ENCODE measurements at regions not wholly inside any gene's neighbourhood (a gene's known extent, or its start where the extent isn't known, plus 50 kb on each side); places are given as distances from the start of the nearest gene placed in this dataset.

DNA sequence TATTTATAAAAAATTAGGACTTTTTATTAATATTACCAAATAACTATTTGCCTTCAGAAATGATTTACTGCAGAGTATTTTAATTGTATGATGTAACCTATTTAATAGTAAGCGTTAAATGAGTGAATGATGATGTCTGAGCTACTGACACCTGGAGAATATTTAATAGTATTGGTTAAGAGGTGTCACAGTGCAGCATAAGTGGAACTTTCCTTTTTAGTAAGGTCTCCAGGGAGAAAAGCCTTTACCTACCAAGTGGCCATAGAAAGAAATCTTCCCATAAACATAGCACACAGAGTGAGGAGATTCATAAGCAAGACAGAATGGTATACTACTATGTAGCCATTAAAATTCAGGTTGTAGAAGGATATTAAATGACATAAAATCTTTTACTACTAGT, 441.7 kb downstream of the TBL1XR1 start:
- FAIRE-seq (no peak), ATAC-seq (no peak), DNase-seq (no peak)
- Histone ChIP-seq H3K4me3 (no peak overlapping the region), H3K4me1 (no peaks in the 10 kb centered on the region), H3K36me3 (no peaks in the 10 kb centered on the region), H3K27ac (no peak overlapping the region), H3K9me3 (no peaks in the 10 kb centered on the region), H3K27me3 (no peaks in the 10 kb centered on the region)
- 33 to 76% methylated on average over 1 of the region's 1 CpG for WGBS, 2 donors
- TF ChIP-seq, protein P1, sequence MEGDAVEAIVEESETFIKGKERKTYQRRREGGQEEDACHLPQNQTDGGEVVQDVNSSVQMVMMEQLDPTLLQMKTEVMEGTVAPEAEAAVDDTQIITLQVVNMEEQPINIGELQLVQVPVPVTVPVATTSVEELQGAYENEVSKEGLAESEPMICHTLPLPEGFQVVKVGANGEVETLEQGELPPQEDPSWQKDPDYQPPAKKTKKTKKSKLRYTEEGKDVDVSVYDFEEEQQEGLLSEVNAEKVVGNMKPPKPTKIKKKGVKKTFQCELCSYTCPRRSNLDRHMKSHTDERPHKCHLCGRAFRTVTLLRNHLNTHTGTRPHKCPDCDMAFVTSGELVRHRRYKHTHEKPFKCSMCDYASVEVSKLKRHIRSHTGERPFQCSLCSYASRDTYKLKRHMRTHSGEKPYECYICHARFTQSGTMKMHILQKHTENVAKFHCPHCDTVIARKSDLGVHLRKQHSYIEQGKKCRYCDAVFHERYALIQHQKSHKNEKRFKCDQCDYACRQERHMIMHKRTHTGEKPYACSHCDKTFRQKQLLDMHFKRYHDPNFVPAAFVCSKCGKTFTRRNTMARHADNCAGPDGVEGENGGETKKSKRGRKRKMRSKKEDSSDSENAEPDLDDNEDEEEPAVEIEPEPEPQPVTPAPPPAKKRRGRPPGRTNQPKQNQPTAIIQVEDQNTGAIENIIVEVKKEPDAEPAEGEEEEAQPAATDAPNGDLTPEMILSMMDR (IDR thresholded peaks at IDR 0.05), result no peak
- intact Hi-C loops (cut with DNase I), result no loop called here

DNA sequence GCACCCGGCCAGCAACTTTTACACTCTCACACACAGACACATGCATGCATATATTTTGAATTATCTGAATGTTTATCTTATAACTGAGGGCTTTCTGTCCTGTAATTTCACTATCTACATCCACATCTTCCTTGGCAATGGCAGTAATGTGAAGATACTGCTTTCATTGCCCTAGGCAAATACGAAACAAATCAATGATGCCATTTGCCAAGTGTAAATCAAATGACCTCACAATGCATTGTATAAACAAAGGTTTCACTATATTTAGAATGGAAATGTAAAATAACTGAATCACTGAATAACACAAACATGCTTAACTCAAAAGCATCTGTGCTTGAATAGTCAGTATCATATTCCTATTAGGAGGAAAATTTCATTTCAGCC, 455.6 kb downstream of the TBL1XR1 start:
- 38 to 43% methylated on average over 2 of the region's 2 CpGs for WGBS, 2 donors
- intact Hi-C loops (cut with DNase I), result no loop called here
- no peak for DNase-seq
- Histone ChIP-seq H3K27ac (no peak overlapping the region), H3K9me3 (no peaks in the 10 kb centered on the region), H3K36me3 (no peaks in the 10 kb centered on the region), H3K4me1 (no peaks in the 10 kb centered on the region), H3K4me3 (no peak overlapping the region), H3K27me3 (no peaks in the 10 kb centered on the region)
- ATAC-seq, result no peak
- FAIRE-seq, result no peak
- TF ChIP-seq, protein P1 (IDR thresholded peaks at IDR 0.05), result no peak

DNA sequence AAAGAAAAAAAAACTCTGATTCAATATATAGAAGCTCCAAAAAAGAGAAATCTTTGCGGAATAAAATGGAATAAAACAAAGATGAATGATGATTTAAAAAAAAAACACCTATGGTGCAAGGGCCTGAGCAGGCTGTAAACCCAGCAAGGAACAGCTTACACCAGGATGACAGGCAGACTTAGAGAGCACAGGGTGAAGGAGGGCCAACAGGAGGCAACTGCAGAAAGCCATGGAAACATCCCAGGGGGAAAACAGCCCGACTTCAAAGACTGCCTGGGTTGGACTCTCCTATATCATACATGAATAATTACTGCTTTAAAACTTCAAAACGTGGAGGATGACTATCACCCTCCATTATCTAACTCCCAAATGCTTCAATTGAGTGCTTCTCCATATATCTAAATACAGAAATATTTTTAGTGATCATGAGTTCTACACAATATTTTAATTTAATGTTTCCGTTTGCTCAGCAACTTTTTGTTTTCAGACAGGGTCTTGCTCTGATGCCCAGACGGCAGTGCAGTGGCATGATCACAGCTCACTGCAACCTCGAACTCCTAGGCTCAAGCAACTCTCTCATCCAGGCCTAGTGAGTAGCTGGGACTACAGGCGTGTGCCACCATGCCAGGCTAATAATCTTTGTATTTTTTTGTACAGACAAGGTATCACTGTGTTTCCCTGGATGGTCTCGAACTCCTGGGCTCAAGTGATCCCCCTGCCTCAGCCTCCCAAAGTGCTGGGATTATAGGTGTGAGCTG, 456.2 kb downstream of the TBL1XR1 start:
- Histone ChIP-seq H3K27me3 (no peaks in the 10 kb centered on the region), H3K27ac (no peak overlapping the region), H3K4me1 (no peaks in the 10 kb centered on the region), H3K36me3 (no peaks in the 10 kb centered on the region), H3K9me3 (no peaks in the 10 kb centered on the region), H3K4me3 (no peak overlapping the region)
- TF ChIP-seq, protein P1 (IDR thresholded peaks at IDR 0.05), result no peak
- no peak for ATAC-seq
- intact Hi-C loops (cut with DNase I), result no loop called here
- DNase-seq, result no peak
- 81 to 87% methylated on average over 8 of the region's 8 CpGs for WGBS, 2 donors
- no peak for FAIRE-seq

DNA sequence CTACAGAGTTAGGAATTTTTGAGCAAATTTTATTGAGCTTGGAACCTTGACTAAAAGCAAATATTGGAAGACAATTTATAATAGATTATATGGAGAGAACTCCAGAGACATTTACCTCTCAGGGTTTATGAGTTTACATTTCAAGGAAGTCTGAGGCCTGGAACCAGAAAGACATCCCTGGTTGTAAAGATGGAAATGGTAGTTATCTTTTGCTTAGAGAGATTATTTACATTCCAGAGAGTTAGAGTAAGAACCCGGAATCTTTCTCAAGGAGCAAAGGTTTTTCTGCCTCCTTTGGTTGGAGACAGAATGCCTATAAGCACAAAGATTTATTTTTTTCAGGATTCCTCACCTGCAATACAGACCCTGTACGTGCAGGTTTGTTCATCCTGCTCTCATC, 458.1 kb downstream of the TBL1XR1 start:
- Histone ChIP-seq H3K4me1 (no peaks in the 10 kb centered on the region), H3K36me3 (no peaks in the 10 kb centered on the region), H3K27me3 (no peaks in the 10 kb centered on the region), H3K27ac (no peak overlapping the region), H3K9me3 (no peaks in the 10 kb centered on the region), H3K4me3 (no peak overlapping the region)
- ATAC-seq (no peak), DNase-seq (no peak), FAIRE-seq (no peak)
- WGBS, 2 donors, result 65 to 71% methylated on average over 2 of the region's 2 CpGs
- TF ChIP-seq, protein P1 (IDR thresholded peaks at IDR 0.05), result no peak
- intact Hi-C loops (cut with DNase I), result no loop called here

DNA sequence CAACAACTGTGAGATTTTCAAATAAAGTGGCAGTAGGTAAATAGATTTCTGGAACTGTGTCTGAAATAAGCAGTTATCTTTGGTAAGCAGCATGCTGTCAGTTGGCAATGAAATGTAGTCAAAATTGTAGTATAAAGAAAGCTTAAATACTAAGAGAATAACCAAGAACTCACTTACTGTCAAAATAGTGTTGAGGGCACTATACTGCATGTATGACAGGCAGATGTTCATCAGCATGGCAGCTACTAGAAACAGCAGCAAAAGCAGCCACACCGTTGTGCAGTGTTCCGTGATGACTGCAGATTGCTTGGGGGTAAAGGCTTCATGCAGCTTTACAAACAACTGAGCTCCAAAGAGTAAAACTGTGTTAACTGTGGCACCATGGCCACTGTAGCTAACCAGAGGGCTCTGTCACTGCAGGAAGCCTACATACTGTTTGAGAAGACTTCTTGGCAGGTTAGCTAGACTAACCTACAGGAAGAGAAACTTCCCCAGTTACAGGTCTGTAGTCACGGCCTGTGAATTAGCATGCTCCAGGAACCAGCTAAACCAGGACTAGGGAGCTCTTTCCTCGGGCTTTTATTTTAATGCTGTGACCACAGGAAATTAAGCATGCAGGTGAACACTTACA, 459.7 kb downstream of the TBL1XR1 start:
- FAIRE-seq, result no peak
- TF ChIP-seq, protein P1 (IDR thresholded peaks at IDR 0.05), result no peak
- peak in 1 of 4 donors; percentile 17 for ATAC-seq
- 73 to 75% methylated on average over 4 of the region's 4 CpGs for WGBS, 2 donors
- Histone ChIP-seq H3K36me3 (no peaks in the 10 kb centered on the region), H3K4me1 (no peaks in the 10 kb centered on the region), H3K27me3 (no peaks in the 10 kb centered on the region), H3K4me3 (no peak overlapping the region), H3K9me3 (no peaks in the 10 kb centered on the region), H3K27ac (no peak overlapping the region)
- intact Hi-C loops (cut with DNase I), result no loop called here
- DNase-seq, result no peak
